ENCODE measurements at regions not wholly inside any gene's neighbourhood (a gene's known extent, or its start where the extent isn't known, plus 50 kb on each side); places are given as distances from the start of the nearest gene placed in this dataset.

DNA sequence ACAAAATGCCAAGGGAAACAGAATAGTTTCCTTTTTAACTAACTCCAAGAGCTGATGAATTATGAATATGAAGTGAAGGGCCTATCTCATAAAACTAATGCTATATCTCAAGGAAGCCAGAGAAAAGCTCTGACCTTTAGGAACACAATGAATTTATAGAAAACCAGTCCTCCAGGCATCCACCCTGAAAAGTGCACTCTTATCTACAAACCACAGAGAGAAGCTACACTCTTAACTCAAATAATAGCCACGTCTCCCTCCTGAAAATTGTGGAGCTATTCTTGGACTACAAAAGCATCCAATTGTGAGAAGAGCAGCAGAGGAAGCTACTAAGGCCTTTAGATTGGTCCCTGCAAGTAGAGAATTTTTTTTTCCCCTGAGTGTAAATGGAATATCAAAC is 253.9 kb downstream of the IL15 start:
- TF ChIP-seq, protein P1, sequence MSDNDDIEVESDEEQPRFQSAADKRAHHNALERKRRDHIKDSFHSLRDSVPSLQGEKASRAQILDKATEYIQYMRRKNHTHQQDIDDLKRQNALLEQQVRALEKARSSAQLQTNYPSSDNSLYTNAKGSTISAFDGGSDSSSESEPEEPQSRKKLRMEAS (IDR thresholded peaks at IDR 0.05): no peak
- TF ChIP-seq, protein P2, sequence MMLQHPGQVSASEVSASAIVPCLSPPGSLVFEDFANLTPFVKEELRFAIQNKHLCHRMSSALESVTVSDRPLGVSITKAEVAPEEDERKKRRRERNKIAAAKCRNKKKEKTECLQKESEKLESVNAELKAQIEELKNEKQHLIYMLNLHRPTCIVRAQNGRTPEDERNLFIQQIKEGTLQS (IDR thresholded peaks at IDR 0.05): no peak
- TF ChIP-seq EZH2 (IDR thresholded peaks at IDR 0.05) (no peak), EGR1 (IDR thresholded peaks at IDR 0.05; ENCODE audit: low read depth) (no peak), FOSL1 (IDR thresholded peaks at IDR 0.05; ENCODE audit: low read depth) (no peak), CBX3 (IDR thresholded peaks at IDR 0.05; ENCODE audit: low read depth) (no peak), EZH2phosphoT487 (IDR thresholded peaks at IDR 0.05; ENCODE audit: borderline replicate concordance) (no peak), ZFX (IDR thresholded peaks at IDR 0.05) (no peak), SP1 (IDR thresholded peaks at IDR 0.05; ENCODE audit: low read depth) (no peak), SIN3A (IDR thresholded peaks at IDR 0.05; ENCODE audit: low read depth) (no peak), POLR2A (IDR thresholded peaks at IDR 0.05; ENCODE audit: borderline replicate concordance, extremely low read depth, insufficient read depth, insufficient read length) (no peak), POLR2AphosphoS5 (IDR thresholded peaks at IDR 0.05; ENCODE audit: low read depth, low read length) (no peak)
- TF ChIP-seq, protein P3, sequence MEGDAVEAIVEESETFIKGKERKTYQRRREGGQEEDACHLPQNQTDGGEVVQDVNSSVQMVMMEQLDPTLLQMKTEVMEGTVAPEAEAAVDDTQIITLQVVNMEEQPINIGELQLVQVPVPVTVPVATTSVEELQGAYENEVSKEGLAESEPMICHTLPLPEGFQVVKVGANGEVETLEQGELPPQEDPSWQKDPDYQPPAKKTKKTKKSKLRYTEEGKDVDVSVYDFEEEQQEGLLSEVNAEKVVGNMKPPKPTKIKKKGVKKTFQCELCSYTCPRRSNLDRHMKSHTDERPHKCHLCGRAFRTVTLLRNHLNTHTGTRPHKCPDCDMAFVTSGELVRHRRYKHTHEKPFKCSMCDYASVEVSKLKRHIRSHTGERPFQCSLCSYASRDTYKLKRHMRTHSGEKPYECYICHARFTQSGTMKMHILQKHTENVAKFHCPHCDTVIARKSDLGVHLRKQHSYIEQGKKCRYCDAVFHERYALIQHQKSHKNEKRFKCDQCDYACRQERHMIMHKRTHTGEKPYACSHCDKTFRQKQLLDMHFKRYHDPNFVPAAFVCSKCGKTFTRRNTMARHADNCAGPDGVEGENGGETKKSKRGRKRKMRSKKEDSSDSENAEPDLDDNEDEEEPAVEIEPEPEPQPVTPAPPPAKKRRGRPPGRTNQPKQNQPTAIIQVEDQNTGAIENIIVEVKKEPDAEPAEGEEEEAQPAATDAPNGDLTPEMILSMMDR (IDR thresholded peaks at IDR 0.05 in 2 of 3, conservative IDR thresholded peaks at IDR 0.05 in 1 of 3; ENCODE audit: borderline replicate concordance in 1 of 3, insufficient read depth in 1 of 3, low read depth in 2 of 3, low read length in 2 of 3): no peak
- TF ChIP-seq, protein P4, sequence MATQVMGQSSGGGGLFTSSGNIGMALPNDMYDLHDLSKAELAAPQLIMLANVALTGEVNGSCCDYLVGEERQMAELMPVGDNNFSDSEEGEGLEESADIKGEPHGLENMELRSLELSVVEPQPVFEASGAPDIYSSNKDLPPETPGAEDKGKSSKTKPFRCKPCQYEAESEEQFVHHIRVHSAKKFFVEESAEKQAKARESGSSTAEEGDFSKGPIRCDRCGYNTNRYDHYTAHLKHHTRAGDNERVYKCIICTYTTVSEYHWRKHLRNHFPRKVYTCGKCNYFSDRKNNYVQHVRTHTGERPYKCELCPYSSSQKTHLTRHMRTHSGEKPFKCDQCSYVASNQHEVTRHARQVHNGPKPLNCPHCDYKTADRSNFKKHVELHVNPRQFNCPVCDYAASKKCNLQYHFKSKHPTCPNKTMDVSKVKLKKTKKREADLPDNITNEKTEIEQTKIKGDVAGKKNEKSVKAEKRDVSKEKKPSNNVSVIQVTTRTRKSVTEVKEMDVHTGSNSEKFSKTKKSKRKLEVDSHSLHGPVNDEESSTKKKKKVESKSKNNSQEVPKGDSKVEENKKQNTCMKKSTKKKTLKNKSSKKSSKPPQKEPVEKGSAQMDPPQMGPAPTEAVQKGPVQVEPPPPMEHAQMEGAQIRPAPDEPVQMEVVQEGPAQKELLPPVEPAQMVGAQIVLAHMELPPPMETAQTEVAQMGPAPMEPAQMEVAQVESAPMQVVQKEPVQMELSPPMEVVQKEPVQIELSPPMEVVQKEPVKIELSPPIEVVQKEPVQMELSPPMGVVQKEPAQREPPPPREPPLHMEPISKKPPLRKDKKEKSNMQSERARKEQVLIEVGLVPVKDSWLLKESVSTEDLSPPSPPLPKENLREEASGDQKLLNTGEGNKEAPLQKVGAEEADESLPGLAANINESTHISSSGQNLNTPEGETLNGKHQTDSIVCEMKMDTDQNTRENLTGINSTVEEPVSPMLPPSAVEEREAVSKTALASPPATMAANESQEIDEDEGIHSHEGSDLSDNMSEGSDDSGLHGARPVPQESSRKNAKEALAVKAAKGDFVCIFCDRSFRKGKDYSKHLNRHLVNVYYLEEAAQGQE (IDR thresholded peaks at IDR 0.05; ENCODE audit: low read depth): no peak
- TF ChIP-seq, protein P5, sequence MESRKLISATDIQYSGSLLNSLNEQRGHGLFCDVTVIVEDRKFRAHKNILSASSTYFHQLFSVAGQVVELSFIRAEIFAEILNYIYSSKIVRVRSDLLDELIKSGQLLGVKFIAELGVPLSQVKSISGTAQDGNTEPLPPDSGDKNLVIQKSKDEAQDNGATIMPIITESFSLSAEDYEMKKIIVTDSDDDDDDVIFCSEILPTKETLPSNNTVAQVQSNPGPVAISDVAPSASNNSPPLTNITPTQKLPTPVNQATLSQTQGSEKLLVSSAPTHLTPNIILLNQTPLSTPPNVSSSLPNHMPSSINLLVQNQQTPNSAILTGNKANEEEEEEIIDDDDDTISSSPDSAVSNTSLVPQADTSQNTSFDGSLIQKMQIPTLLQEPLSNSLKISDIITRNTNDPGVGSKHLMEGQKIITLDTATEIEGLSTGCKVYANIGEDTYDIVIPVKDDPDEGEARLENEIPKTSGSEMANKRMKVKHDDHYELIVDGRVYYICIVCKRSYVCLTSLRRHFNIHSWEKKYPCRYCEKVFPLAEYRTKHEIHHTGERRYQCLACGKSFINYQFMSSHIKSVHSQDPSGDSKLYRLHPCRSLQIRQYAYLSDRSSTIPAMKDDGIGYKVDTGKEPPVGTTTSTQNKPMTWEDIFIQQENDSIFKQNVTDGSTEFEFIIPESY (IDR thresholded peaks at IDR 0.05; ENCODE audit: extremely low read depth, insufficient replicate concordance, low read length): no peak
- DNase-seq (ENCODE audit: low read depth, low spot score): no peak
- Histone ChIP-seq H3K27ac (ENCODE audit: low read depth, low read length) (no peak overlapping the region), H2AFZ (ENCODE audit: low read depth, low read length, poor library complexity, severe bottlenecking) (no peak overlapping the region), H3K4me1 (ENCODE audit: control insufficient read depth in 1 of 2, insufficient read depth in 2 of 2, low read length in 2 of 2) (no peaks in the 10 kb centered on the region), H3K4me3 (replicated peaks in 1 of 2; ENCODE audit: low read depth in 1 of 2, low read length in 2 of 2) (no peak overlapping the region), H4K20me1 (ENCODE audit: insufficient read depth) (no peaks in the 10 kb centered on the region), H3K9me3 (ENCODE audit: control insufficient read depth in 1 of 2, insufficient read depth in 1 of 2, low read depth in 1 of 2, low read length in 2 of 2) (no peaks in the 10 kb centered on the region), H3K4me2 (ENCODE audit: low read length) (no peak overlapping the region), H3K27me3 (ENCODE audit: insufficient read depth, low read length) (no peaks in the 10 kb centered on the region), H3K79me2 (ENCODE audit: insufficient read depth, low read length) (no peaks in the 10 kb centered on the region), H3K36me3 (ENCODE audit: control insufficient read depth in 1 of 2, insufficient read depth in 2 of 2, low read length in 2 of 2) (no peaks in the 10 kb centered on the region), H3K9me2 (ENCODE audit: insufficient read depth) (no peaks in the 10 kb centered on the region), H3K9ac (ENCODE audit: low read length) (no peak overlapping the region)
- ChIA-PET RAD21 (ENCODE audit: low non-redundant PET in 1 of 2, low total read pairs in 2 of 2, uncharacterized antibody in 2 of 2, unreplicated experiment in 2 of 2) (no interaction called here), CTCF (no interaction called here), POLR2A (no interaction called here)
- ATAC-seq: no peak
- intact Hi-C loops (cut with micrococcal nuclease): no loop called here
- BruUV-seq (replicated peaks): no TSS peak
